Upper lobe of right lung (tissue), 1 donor: ENCODE measurements at regions not wholly inside any gene's neighbourhood (a gene's known extent, or its start where the extent isn't known, plus 50 kb on each side); places are given as distances from the start of the nearest gene placed in this dataset.
A peak's percentile ranks its signal among the peaks of the same experiment; 100 is the strongest.
"Not testable (repeated sequence)": the region's sequence is repeated elsewhere in the genome, so short reads cannot be mapped to it uniquely, and the experiment has no call there.

Source experiments
- ATAC-seq: fragments of 200-7000 bp; cut with Tn5 transposase; one replicate; pipeline ENCODE4 v1.9.1; 2020; ENCODE audit warnings: mild to moderate bottlenecking, moderate library complexity
- DNase-seq: peaks from one replicate; pipeline ENCODE4 v3.0.0-alpha.2; 2020
- H3K27ac ChIP-seq: fragments of 200-600 bp; one replicate; pipeline ENCODE4 v1.8.0; 2022
- H3K27me3 ChIP-seq: fragments of 200-600 bp; one replicate; pipeline ENCODE4 v1.8.0; 2022; ENCODE audit warnings: mild to moderate bottlenecking
- H3K36me3 ChIP-seq: fragments of 200-600 bp; one replicate; pipeline ENCODE4 v1.8.0; 2022
- H3K4me1 ChIP-seq: fragments of 200-600 bp; one replicate; pipeline ENCODE4 v1.8.0; 2022
- H3K4me3 ChIP-seq: fragments of 200-600 bp; one replicate; pipeline ENCODE4 v1.8.0; 2022; ENCODE audit warnings: mild to moderate bottlenecking
- H3K9me3 ChIP-seq: fragments of 200-600 bp; one replicate; pipeline ENCODE4 v1.8.0; 2022
- intact Hi-C: fragments of 100-400 bp; cut with DNase I; formaldehyde crosslinking; loops from one replicate; pipeline ENCODE4 v1.11.0; 2022
- TF ChIP-seq, protein P1 (sequence below): fragments of 200-600 bp; IDR thresholded peaks from one replicate; pipeline ENCODE4 v1.8.0; 2022; ENCODE audit warnings: antibody characterized with exemption
- donor health status: DM: no; HTN: yes; CAD: no; lungs with severe emphysema.

DNA sequence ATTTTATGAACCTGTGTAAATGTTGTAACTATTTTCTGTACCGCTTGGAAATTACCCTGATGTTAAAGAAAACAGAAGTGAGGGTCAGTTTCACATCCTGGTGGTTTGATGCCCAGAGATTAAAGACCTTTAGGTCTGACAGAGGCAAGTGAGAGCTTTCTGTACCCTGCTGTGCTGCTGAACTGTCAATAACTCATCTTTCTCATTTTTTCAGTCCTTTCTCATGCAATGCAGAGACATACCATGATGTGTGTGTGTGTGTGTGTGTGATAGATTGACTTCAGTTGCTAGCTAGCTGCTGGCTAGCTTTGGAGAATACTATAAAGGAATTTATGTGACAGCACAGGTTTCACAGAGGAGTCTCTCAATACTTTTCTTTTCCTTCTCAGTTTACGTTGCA lies 2025.6 kb upstream of the LRRTM1 start:
- H3K9me3 ChIP-seq: no peaks in the 10 kb centered on the region
- no peaks in the 10 kb centered on the region for H3K36me3 ChIP-seq
- no peak overlapping the region for H3K4me3 ChIP-seq
- TF ChIP-seq, protein P1, sequence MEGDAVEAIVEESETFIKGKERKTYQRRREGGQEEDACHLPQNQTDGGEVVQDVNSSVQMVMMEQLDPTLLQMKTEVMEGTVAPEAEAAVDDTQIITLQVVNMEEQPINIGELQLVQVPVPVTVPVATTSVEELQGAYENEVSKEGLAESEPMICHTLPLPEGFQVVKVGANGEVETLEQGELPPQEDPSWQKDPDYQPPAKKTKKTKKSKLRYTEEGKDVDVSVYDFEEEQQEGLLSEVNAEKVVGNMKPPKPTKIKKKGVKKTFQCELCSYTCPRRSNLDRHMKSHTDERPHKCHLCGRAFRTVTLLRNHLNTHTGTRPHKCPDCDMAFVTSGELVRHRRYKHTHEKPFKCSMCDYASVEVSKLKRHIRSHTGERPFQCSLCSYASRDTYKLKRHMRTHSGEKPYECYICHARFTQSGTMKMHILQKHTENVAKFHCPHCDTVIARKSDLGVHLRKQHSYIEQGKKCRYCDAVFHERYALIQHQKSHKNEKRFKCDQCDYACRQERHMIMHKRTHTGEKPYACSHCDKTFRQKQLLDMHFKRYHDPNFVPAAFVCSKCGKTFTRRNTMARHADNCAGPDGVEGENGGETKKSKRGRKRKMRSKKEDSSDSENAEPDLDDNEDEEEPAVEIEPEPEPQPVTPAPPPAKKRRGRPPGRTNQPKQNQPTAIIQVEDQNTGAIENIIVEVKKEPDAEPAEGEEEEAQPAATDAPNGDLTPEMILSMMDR: no peak
- intact Hi-C loops: no loop called here
- DNase-seq (no peak), ATAC-seq (no peak)
- H3K27ac ChIP-seq: no peak overlapping the region
- H3K27me3 ChIP-seq: no peaks in the 10 kb centered on the region
- H3K4me1 ChIP-seq: no peaks in the 10 kb centered on the region

DNA sequence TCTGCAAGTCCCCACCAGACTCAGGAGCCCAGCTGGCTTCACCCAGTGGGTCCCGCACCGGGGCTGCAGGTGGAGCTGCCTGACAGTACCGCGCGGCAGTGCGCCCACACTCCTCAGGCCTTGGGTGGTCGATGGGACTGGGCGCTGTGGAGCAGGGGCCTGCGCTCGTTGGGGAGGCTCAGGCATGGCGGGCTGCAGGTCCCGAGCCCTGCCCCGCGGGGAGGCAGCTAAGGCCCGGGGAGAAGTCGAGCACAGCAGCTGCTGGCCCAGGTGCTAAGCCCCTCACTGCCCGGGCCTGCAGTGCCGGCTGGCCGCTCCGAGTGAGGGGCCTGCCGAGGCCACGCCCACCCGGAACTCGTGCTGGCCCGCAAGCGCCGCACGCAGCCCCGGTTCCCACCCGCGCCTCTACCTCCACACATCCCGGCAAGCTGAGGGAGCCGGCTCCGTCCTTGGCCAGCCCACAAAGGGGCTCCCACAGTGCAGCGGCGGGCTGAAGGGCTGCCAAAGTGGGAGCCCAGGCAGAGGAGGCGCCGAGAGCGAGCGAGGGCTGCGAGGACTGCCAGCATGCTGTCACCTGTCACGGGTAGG lies 2021.7 kb upstream of the LRRTM1 start:
- H3K4me3 ChIP-seq, H3K27me3 ChIP-seq, H3K27ac ChIP-seq, intact Hi-C loops, H3K36me3 ChIP-seq, DNase-seq, ATAC-seq, H3K4me1 ChIP-seq, H3K9me3 ChIP-seq: not testable (repeated sequence)

DNA sequence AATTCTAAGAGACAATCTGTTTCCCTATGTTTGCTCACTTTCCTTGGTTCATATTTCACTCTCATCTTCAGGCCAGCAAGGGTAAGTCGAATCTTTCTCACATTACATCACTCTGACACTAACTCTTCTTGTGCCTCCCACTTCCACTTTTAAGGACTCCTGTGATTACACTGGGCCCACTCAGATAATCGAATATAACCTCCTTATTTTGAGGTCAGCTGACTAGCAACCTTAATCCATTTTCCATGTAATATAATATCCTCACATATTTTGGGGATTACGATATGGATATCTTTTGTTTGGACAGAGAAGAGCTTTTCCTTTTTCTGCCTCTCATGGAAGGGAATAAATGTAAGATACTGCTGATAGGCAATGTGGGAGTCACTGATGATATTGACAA lies 2015.7 kb upstream of the LRRTM1 start:
- Histone ChIP-seq H3K27me3 (no peaks in the 10 kb centered on the region), H3K9me3 (no peaks in the 10 kb centered on the region), H3K4me3 (no peak overlapping the region), H3K4me1 (no peaks in the 10 kb centered on the region), H3K36me3 (no peaks in the 10 kb centered on the region), H3K27ac (no peak overlapping the region)
- DNase-seq: no peak
- ATAC-seq: no peak
- TF ChIP-seq, protein P1: no peak
- intact Hi-C loops: no loop called here

DNA sequence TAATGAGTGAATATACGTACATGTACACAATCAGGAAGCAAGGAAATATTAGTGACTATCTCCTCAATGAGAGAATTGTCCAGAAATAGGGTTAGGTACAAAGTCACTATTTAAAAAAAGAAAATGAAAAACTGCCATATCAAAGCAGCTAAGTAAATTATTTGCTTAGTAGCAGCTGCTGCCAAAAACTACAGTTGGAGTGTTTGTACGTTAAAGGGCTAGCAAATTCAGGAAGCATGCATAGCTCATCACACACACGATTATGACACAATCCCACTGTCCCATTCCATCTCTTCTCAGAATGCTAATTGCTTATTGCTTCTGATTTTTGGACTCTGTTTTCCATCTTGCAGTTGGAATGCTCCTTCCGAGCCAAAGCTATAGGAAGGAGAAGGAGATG lies 2012.5 kb upstream of the LRRTM1 start:
- H3K36me3 ChIP-seq: no peaks in the 10 kb centered on the region
- no peak overlapping the region for H3K27ac ChIP-seq
- no peak overlapping the region for H3K4me3 ChIP-seq
- TF ChIP-seq, protein P1: no peak
- no peaks in the 10 kb centered on the region for H3K27me3 ChIP-seq
- DNase-seq (no peak), ATAC-seq (peak; percentile 63)
- intact Hi-C loops: no loop called here
- H3K4me1 ChIP-seq: no peaks in the 10 kb centered on the region
- H3K9me3 ChIP-seq: no peaks in the 10 kb centered on the region

DNA sequence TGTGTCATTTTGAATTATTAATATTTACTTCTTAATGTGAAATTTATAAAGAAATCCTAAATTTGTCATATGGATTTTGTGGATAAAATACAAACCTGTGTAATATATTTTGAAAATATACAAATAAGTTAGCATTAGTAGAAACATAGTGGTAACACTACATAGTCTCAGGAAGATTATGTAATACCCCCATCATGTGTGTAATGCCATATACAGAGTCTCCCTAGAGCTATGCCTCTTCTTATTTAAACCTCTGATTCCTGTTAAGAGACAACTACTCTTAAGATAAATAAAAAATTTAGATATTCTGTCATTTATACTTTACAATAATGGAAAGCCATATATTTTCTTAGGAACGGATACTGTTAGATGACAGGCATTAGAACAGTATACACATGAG lies 2012.0 kb upstream of the LRRTM1 start:
- H3K4me1 ChIP-seq: no peaks in the 10 kb centered on the region
- DNase-seq (no peak), ATAC-seq (no peak)
- H3K9me3 ChIP-seq: no peaks in the 10 kb centered on the region
- no peak overlapping the region for H3K4me3 ChIP-seq
- no peak overlapping the region for H3K27ac ChIP-seq
- intact Hi-C loops: no loop called here
- TF ChIP-seq, protein P1: no peak
- H3K36me3 ChIP-seq: no peaks in the 10 kb centered on the region
- H3K27me3 ChIP-seq: no peaks in the 10 kb centered on the region

DNA sequence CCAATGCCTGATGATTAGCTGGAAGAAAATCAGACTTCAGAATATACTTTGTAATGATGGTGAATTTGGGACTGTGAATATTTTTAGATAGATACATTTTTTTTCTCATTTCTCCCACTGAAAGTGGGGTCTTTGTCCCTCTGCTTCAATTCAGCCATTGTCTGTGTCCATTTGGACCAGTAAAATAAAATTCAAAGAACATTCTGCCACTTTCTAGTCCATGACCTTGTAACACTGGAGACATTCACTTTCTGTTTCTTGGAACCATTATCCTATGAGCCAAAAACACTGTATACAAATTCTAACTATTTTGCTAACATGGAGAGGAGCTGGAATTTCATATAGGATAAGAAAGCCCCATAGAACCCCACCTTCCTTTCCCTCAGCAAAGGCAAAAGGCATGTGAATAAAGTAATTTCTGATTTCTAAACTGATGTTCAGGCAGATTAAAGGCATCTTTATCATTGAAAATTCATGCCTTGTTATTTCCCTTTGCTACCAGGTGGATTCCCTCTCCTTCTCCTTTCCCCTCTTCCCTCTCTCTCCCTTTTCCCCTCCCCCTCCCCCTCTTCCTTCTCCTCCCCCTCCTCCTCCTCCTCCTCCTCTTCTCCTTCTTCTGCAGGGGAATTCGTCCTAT lies 2010.4 kb upstream of the LRRTM1 start:
- TF ChIP-seq, protein P1: no peak
- no peak for ATAC-seq
- DNase-seq: no peak
- Histone ChIP-seq H3K4me3 (no peak overlapping the region), H3K4me1 (no peaks in the 10 kb centered on the region), H3K36me3 (no peaks in the 10 kb centered on the region), H3K27ac (no peak overlapping the region), H3K9me3 (no peaks in the 10 kb centered on the region), H3K27me3 (no peaks in the 10 kb centered on the region)
- intact Hi-C loops: no loop called here
